H9 (cell line): ENCODE measurements at regions not wholly inside any gene's neighbourhood (a gene's known extent, or its start where the extent isn't known, plus 50 kb on each side); places are given as distances from the start of the nearest gene placed in this dataset.

Experiments
- DNase-seq: peaks from one replicate; pipeline ENCODE4 v3.0.0-alpha.2; 2017
- H2AFZ ChIP-seq: one replicate; pipeline ENCODE4 v1.6.1; 2013; ENCODE audit warnings: mild to moderate bottlenecking, low read length, control low read depth, moderate library complexity
- H2AK5ac ChIP-seq: 2 replicates; pipeline ENCODE4 v1.6.1; 2013; ENCODE audit warnings: low read length, control low read depth, mixed read lengths; ENCODE audit not compliant: insufficient read length
- H2BK120ac ChIP-seq: one replicate; pipeline ENCODE4 v1.6.1; 2013; ENCODE audit warnings: low read depth, mild to moderate bottlenecking, low read length, control low read depth, inconsistent platforms; ENCODE audit not compliant: poor library complexity, severe bottlenecking
- H2BK12ac ChIP-seq: 2 replicates; pipeline ENCODE4 v1.6.1; 2013; ENCODE audit warnings: low read length, control low read depth, mixed read lengths, low read depth; ENCODE audit not compliant: insufficient read length
- H2BK15ac ChIP-seq: 2 replicates; pipeline ENCODE4 v1.6.1; 2013; ENCODE audit warnings: low read depth, low read length, control low read depth
- H2BK20ac ChIP-seq: one replicate; pipeline ENCODE4 v1.6.1; 2013; ENCODE audit warnings: low read depth, mild to moderate bottlenecking, low read length, control low read depth, inconsistent platforms; ENCODE audit not compliant: poor library complexity, severe bottlenecking
- H2BK5ac ChIP-seq: 2 replicates; pipeline ENCODE4 v1.6.1; 2013; ENCODE audit warnings: low read length, control low read depth, mixed read lengths; ENCODE audit not compliant: insufficient read length
- H3K14ac ChIP-seq: 2 replicates; pipeline ENCODE4 v1.6.1; 2013; ENCODE audit warnings: low read length, control low read depth; ENCODE audit not compliant: insufficient read depth
- H3K18ac ChIP-seq: 2 replicates; pipeline ENCODE4 v1.6.1; 2013; ENCODE audit warnings: low read depth, mild to moderate bottlenecking, mixed read lengths, low read length, control low read depth; ENCODE audit not compliant: insufficient read length
- H3K23ac ChIP-seq: 2 replicates; pipeline ENCODE4 v1.6.1; 2013; ENCODE audit warnings: low read length, control low read depth, mixed read lengths, low read depth; ENCODE audit not compliant: insufficient read length
- H3K23me2 ChIP-seq: 2 replicates; pipeline ENCODE4 v1.6.1; 2013; ENCODE audit warnings: low read depth, mild to moderate bottlenecking, mixed read lengths, low read length, control low read depth; ENCODE audit not compliant: insufficient read length, poor library complexity, severe bottlenecking
- H3K27ac ChIP-seq: 2 replicates; pipeline ENCODE4 v1.5.1; 2013; ENCODE audit warnings: low read length, control low read depth, mixed read lengths, low read depth; ENCODE audit not compliant: insufficient read length
- H3K27me3 ChIP-seq: 2 replicates; pipeline ENCODE4 v1.6.1; 2013; ENCODE audit warnings: low read length, control low read depth, inconsistent platforms; ENCODE audit not compliant: insufficient read depth
- H3K4ac ChIP-seq: 2 replicates; pipeline ENCODE4 v1.6.1; 2013; ENCODE audit warnings: low read depth, mild to moderate bottlenecking, control low read depth, inconsistent platforms, low read length, moderate library complexity
- H3K4me1 ChIP-seq: 2 replicates; pipeline ENCODE4 v1.6.1; 2013; ENCODE audit warnings: low read length, control low read depth, inconsistent platforms; ENCODE audit not compliant: insufficient read depth
- H3K4me2 ChIP-seq: 2 replicates; pipeline ENCODE4 v1.6.1; 2013; ENCODE audit warnings: low read length, control low read depth, mixed read lengths; ENCODE audit not compliant: insufficient read length, insufficient read depth
- H3K56ac ChIP-seq: 2 replicates; pipeline ENCODE4 v1.6.1; 2013; ENCODE audit warnings: low read depth, mild to moderate bottlenecking, mixed read lengths, low read length, control low read depth; ENCODE audit not compliant: insufficient read length
- H3K79me1 ChIP-seq: 2 replicates; pipeline ENCODE4 v1.6.1; 2013; ENCODE audit warnings: low read depth, mild to moderate bottlenecking, moderate library complexity, low read length, control low read depth, inconsistent platforms; ENCODE audit not compliant: insufficient read depth, poor library complexity, severe bottlenecking
- H3K79me2 ChIP-seq: 2 replicates; pipeline ENCODE4 v1.6.1; 2013; ENCODE audit warnings: low read length, control low read depth, inconsistent platforms; ENCODE audit not compliant: insufficient read depth
- H3K9ac ChIP-seq: 2 replicates; pipeline ENCODE4 v1.6.1; 2013; ENCODE audit warnings: low read length, control low read depth, mixed read lengths; ENCODE audit not compliant: insufficient read length; ENCODE audit errors: extremely low read depth
- H3K9me3 ChIP-seq: one replicate; pipeline ENCODE4 v1.6.1; 2013; ENCODE audit warnings: low read depth, low read length, inconsistent platforms; ENCODE audit not compliant: control insufficient read depth
- H3T11ph ChIP-seq: one replicate; pipeline ENCODE4 v1.6.1; 2013; ENCODE audit warnings: mild to moderate bottlenecking, low read length, control low read depth, inconsistent platforms
- H4K20me1 ChIP-seq: one replicate; pipeline ENCODE4 v1.6.1; 2013; ENCODE audit not compliant: control insufficient read depth, insufficient read length, insufficient read depth
- H4K5ac ChIP-seq: 2 replicates; pipeline ENCODE4 v1.6.1; 2013; ENCODE audit warnings: low read depth, mild to moderate bottlenecking, mixed read lengths, low read length, control low read depth; ENCODE audit not compliant: insufficient read length
- H4K8ac ChIP-seq: replicated peaks from 2 replicates; pipeline ENCODE4 v1.6.1; 2013; ENCODE audit warnings: low read length, control low read depth, mixed read lengths, low read depth; ENCODE audit not compliant: insufficient read length
- H4K91ac ChIP-seq: 2 replicates; pipeline ENCODE4 v1.6.1; 2013; ENCODE audit warnings: low read depth, mild to moderate bottlenecking, moderate library complexity, mixed read lengths, low read length, control low read depth; ENCODE audit not compliant: insufficient read length
- H3K27ac Mint-ChIP-seq, 3 experiments: 2 replicates in 2 of 3; 3 replicates in 1 of 3; pipeline ENCODE4 v1.8.0; 2020 to 2021; ENCODE audit warnings: mixed read lengths in 3 of 3, mild to moderate bottlenecking in 1 of 3, moderate library complexity in 1 of 3
- H3K27me3 Mint-ChIP-seq: 2 replicates; pipeline ENCODE4 v1.8.0; 2021; ENCODE audit warnings: low read depth, mild to moderate bottlenecking, moderate library complexity, mixed read lengths
- H3K36me3 Mint-ChIP-seq, 3 experiments: 2 replicates in 2 of 3; 3 replicates in 1 of 3; pipeline ENCODE4 v1.8.0; 2020 to 2021; ENCODE audit warnings: low read depth in 3 of 3, mixed read lengths in 3 of 3; ENCODE audit not compliant: insufficient read depth in 1 of 3
- H3K4me1 Mint-ChIP-seq, 2 experiments: 2 replicates each; pipeline ENCODE4 v1.8.0; 2020; ENCODE audit warnings: mixed read lengths in 2 of 2
- H3K4me3 Mint-ChIP-seq, 2 experiments: 2 replicates in 1 of 2; 3 replicates in 1 of 2; pipeline ENCODE4 v1.8.0; 2020 to 2021; ENCODE audit warnings: mild to moderate bottlenecking in 2 of 2, mixed read lengths in 2 of 2, moderate library complexity in 1 of 2
- H3K9me3 Mint-ChIP-seq, 2 experiments: 2 replicates in 1 of 2; 3 replicates in 1 of 2; pipeline ENCODE4 v1.8.0; 2020; ENCODE audit warnings: mild to moderate bottlenecking in 2 of 2, mixed read lengths in 2 of 2, moderate library complexity in 1 of 2
- CTCF ChIP-seq: fragments of 200-600 bp; sonication (generic); conservative IDR thresholded peaks from 3 replicates; pipeline ENCODE4 v1.8.0; 2021; ENCODE audit warnings: antibody characterized with exemption, mild to moderate bottlenecking
- WGBS: extraction: QIAGEN DNeasy Blood & Tissue Kit; methylation state at CpG from one replicate; pipeline ENCODE4 v1.1.7; 2013; ENCODE audit warnings: missing lambda C conversion rate, low lambda C conversion rate, mixed read lengths; ENCODE audit not compliant: insufficient read length; ENCODE audit errors: extremely low coverage; 5-methylcytosine and 5-hydroxymethylcytosine counted together

DNA sequence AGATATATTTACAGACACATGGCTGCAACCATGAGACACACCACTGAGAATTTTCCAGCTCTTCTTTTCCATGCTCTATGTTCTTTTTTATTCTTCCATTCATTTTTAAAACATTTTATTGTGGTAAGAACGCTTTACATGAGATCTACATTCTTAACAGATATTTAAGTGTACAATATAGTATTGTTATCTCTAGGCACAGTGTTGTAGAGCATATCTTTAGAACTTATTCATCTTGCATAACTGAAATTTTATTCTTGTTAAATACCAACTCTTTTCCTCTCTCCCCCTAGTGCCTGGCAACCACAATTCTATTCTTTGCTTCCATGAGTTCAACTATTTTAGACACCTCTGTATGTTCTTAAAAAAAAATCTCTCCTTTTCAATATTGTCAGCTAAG is 67.1 kb upstream of the HABP2 start:
- Histone ChIP-seq H3K23ac (no peak overlapping the region), H2BK120ac (no peak overlapping the region), H3K4ac (no peak overlapping the region), H2BK20ac (no peak overlapping the region), H3K4me2 (no peak overlapping the region), H2BK12ac (no peak overlapping the region), H2AK5ac (no peak overlapping the region), H3K79me2 (no peaks in the 10 kb centered on the region), H3K4me1 (no peaks in the 10 kb centered on the region), H2BK5ac (no peak overlapping the region), H3K14ac (no peak overlapping the region), H3K79me1 (no peaks in the 10 kb centered on the region), H3K18ac (no peak overlapping the region), H2AFZ (no peak overlapping the region), H3K23me2 (no peaks in the 10 kb centered on the region), H3K9ac (no peak overlapping the region), H4K8ac (no peak overlapping the region), H4K5ac (no peak overlapping the region), H3T11ph (no peak overlapping the region), H4K91ac (no peak overlapping the region), H3K27me3 (no peaks in the 10 kb centered on the region), H3K27ac (no peak overlapping the region), H3K9me3 (peaks cover 1% of the 10 kb centered on the region), H2BK15ac (no peak overlapping the region), H3K56ac (no peak overlapping the region), H4K20me1 (no peaks in the 10 kb centered on the region)
- H3K27me3 Mint-ChIP-seq: peaks cover 29% of the 10 kb centered on the region
- H3K36me3 Mint-ChIP-seq: peaks cover 0 to 5% (median 0%) of the 10 kb centered on the region in 3 experiments; a peak in 4 of 7 replicates
- no peak for TF ChIP-seq CTCF
- DNase-seq: no peak
- no CpG with 5 or more reads among the region's 1 CpG for WGBS
- peaks cover under 1 to 10% of the 10 kb centered on the region in 2 experiments; a peak in 4 of 5 replicates for H3K9me3 Mint-ChIP-seq
- H3K4me1 Mint-ChIP-seq: no peaks in the 10 kb centered on the region; a peak in 1 of 4 replicates
- no peak overlapping the region for H3K27ac Mint-ChIP-seq
- no peak overlapping the region for H3K4me3 Mint-ChIP-seq
